ENCODE measurements at regions not wholly inside any gene's neighbourhood (a gene's known extent, or its start where the extent isn't known, plus 50 kb on each side); places are given as distances from the start of the nearest gene placed in this dataset.

DNA sequence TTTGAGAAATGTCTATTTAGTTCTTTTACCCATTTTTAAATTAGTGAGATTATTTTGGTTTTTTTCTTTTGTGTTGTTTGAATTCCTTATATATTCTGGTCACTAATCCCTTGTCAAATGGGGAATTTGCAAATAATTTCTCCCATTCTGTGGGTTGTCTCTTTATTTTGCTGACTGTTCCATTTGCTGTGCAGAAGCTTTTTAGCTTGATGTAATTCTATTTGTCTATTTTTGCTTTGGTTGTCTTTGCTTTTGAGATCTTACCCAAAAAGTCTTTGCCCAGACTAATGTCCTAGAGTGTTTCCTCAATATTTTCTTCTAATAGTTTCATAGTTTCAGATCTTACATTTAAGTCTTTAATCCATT, 472.9 kb downstream of the TBL1XR1 start:
- no peak for DNase-seq (ENCODE audit: low spot score)

DNA sequence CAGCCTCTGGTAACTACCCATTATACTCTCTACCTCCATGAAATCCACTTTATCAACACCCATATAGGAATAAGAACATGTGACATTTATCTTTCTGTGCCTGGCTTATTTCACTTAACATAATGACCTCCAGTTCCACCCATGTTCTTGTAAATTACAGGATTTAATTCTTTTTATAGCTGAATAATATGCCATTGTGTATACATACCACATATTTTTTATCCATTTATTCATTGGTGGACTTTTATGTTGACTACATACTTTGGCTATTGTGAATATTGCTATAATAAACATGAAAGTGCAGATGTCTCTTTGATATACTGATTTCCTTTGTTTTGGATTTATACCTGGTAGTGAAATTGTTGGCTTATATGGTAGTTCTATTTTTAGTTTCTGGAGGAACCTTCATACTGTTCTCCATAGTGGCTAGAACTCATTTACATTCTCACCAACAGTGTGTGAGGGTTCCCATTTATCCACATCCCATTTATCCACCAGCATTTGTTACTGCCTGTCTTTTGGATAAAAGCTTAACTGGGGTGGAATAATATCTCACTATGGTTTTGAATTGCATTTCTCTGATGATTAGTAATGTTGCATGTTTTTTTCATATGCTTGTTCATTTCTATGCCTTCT, 473.4 kb downstream of the TBL1XR1 start:
- DNase-seq (ENCODE audit: low spot score): no peak

GRCh38 chr3:176714034-176714433, 483.2 kb downstream of the TBL1XR1 start:
- no peak for DNase-seq (ENCODE audit: low spot score)

GRCh38 chr3:176712191-176712590, 485.1 kb downstream of the TBL1XR1 start:
- no peak for DNase-seq (ENCODE audit: low spot score)

DNA sequence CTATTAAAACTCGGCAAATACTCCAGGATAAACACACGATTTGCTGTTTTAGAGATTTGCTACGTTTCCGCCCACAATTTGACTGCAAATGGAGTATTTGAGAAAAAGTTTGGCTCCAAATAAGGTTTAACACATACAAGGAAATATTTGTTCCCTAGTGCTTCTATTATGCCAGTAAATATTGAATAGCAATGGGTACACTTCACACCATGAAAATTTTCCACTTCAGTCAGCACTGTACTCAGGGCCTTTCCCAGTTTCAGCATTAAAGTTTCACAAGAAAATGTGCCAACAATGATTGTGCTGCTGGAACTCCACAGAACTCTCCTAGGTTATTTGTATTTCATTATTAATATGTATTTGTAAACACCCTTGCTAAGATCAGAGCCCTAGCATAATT, 498.0 kb downstream of the TBL1XR1 start:
- DNase-seq (ENCODE audit: low spot score): no peak

GRCh38 chr3:176697284-176697889, 499.9 kb downstream of the TBL1XR1 start:
- no peak for DNase-seq (ENCODE audit: low spot score)

DNA sequence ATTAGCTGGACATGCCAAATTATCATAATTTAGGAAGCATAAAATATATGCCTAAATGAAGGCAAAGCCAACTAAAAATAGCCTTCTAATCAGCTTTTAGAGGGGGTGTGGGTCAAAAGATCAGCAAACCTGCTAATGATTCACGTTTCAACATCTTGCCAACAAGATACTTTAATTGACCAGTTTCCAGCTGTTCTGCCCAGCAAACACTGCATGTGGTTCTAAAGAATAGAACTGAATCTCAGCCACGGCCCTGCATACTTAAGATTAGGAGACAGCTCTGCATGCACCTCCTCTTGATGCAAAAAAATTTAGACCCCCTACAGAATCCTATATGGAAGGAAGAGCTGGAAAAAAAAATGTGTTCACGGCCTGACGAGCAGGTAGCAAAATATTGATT, 500.5 kb downstream of the TBL1XR1 start:
- DNase-seq (ENCODE audit: low spot score): no peak

GRCh38 chr3:176692966-176693785, 504.1 kb downstream of the TBL1XR1 start:
- no peak for DNase-seq (ENCODE audit: low spot score)

DNA sequence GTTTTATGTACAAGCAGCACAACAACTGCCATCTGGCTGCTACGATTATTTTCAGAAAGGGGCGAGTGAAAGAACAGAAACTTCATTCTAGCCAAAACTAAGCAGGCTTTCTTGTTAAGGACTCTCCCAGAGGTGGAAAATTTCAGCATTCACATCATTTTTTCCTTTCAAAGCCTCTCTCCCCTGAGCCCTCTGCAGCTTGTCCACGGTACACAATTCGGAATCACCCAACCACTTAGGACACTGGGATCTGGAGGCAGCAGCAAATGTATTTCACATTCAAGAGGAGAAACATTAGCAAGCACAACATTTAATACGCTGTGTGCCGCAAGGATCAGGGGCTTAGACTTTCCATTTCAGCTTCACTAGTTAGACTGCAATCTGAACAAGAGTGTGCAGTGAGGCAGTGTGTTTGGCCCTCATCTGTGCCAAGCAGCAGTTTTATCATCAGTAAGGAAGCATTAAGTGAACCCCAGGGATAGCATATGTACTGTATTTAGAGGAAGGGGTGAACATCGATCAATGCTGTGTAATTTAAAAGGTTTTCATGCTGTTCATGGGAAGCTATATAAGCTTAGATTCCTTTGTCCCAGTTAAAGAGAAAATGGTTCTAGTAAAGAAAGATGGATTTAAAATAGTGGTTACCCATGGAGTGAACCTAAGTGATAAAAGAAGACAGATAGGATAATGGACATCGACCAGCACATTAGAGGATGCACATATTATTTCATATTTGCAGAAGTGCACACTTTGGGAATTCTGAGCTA, 504.9 kb downstream of the TBL1XR1 start:
- no peak for DNase-seq (ENCODE audit: low spot score)

- no peak for DNase-seq (ENCODE audit: low spot score)
Observed at GRCh38 chr3:176690083-176690869, 507.0 kb downstream of the TBL1XR1 start.

DNA sequence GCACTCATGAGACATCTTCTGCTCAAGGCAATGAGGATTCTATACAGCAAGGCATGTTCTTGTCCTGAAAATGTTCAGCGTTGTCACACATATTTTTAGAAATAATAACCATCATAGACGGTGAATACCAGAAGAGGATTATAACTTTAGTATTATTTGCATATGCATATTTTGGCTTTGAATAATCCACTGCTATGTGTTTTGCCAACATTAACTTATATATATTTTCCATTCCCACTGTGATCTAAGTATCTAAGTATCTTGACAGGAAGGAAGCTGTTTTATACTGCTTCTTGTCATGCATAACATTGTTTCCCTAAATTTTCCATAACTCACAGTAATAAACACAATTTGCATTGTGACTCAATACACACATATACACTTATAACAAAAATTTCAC, 509.5 kb downstream of the TBL1XR1 start:
- no peak for DNase-seq (ENCODE audit: low spot score)

DNA sequence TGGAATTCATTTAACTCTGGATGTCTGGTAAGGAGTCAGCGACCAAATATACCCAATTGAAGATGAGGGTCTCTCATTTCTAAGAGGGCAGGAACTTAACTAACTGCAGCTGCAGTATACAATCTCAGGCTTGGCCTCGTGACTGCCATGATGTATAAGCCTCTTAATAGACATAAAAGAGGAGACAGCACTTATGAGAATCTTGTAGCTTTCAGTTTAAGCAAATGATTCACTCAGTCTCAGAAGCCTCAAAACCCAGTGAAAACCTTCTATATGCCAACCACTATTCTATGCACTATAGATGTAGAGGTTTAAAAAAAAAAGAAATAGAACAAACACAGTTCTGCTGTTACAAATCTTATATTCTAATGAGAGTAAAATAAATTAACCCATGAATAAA, 513.9 kb downstream of the TBL1XR1 start:
- no peak for DNase-seq (ENCODE audit: low spot score)

DNA sequence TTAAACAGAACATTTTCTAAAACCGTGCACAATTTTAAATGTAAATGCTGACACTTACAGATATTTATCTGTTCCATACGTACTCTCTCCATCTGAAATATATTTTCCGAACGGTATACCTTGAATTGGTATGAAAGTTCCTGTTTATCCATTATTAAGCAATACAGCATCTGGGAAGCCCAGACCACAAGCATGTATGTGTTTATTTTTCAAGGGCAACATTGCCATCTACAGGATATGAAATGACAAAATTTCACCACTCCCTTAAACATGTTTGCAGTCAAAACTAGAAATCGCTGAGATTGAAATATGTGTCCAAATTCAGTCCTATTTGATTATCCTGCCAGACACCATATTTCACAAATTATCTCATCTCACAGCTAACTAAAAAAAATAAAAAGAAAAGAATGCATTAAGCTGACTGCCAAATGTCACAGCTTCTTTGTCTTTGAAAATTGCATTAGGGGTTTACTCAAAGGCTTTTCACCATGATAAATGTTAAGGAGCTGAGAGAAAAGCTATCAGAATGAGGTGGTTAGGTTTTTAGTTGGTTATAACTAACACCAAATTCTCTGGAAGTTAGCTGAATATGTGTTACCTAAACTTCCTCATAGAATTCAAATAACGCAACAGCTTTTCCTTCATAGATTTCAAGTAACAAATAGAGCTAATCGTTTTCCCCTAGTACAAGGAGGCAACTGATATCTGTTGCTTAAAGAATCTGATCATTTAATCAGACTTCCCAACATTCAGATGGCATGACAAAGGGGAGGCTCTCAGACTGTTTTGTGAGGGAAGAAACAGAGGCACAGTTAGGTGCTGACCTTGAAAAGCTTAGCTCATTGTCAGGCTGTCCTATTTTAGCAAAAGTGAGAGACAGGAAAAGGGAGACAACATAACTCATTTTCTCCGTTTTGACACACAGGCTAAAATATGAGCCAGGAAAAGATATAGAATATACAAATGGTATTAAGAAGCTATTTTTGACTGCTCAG, 533.1 kb downstream of the TBL1XR1 start:
- peak; percentile 72 for DNase-seq (ENCODE audit: low spot score)

- no peak for DNase-seq (ENCODE audit: low spot score)
Observed at GRCh38 chr3:176663387-176663786, 533.9 kb downstream of the TBL1XR1 start.

DNA sequence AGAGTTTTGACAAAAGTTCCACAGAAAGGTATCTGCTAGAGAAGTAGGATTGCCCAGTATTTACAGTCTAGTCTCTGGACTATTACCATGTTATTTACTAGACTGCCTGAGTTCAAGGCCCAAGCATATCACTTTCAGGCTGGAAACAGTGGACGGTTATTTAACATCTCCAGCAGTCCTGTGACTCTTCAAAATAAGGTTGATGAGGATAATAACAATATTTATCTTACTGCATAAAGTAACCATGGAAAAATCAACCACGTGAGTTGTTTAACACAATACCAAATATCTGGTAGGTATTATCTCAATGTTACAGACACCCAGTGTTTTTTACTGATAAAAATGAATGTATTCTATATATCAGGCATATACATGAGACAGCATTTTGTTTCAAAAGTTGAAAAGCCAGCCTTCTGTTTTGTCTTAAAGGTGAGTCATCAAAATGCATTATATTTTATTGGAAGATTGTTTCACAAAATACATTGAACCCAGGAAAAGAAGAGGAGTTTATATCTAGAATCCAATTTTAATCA, 535.8 kb downstream of the TBL1XR1 start:
- no peak for DNase-seq (ENCODE audit: low spot score)

DNA sequence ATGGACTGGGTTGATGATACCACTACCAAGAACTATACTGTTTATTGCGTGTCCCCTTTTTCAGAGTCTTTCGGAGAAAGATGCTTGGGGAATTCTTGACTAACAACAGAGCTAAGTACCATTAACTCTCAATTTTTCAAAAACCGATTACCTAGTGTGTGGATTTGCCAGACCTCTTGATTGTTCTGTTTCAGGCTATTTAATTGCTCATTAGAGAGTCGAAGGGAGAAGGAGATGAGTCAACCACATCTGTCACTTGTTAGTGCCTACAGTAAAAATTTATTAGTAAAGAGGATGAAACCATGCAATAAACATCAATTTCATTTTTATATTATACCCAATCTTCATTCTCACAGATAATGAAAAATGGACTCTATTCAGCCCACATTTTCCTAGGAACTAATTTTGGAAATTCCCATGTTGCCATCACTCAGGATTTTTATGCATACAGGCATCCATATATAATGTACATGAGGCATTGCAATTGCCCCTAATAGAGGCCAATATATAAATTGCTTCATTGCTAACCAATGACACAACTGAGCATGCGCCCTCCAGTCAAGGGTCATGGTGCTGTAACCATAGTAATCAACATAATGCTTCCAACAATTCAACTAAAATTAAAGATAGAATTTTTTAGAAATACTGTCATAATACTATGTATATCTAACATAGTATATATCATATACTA, 541.7 kb downstream of the TBL1XR1 start:
- no peak for DNase-seq (ENCODE audit: low spot score)

- DNase-seq (ENCODE audit: low spot score): no peak
Observed at GRCh38 chr3:176651622-176652021, 545.7 kb downstream of the TBL1XR1 start.

DNA sequence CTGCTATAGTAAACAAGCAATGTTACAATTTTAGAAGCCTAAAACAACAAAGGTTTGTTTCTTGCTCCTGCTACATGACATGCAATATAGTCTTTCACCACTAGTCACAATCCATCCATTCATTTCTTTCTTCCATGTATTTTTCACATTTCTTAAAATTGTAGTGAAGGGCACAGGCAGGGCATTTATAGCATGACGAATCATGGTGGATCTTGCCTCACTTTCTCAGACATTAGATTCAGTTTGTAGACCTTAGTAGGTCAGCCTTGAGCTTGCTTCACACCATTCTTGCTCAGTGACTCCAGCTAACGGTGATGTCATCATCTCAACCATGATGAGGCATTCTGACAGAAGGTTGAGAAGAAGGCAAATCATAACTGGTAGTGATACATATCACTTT, 546.8 kb downstream of the TBL1XR1 start:
- DNase-seq (ENCODE audit: low spot score): no peak

DNA sequence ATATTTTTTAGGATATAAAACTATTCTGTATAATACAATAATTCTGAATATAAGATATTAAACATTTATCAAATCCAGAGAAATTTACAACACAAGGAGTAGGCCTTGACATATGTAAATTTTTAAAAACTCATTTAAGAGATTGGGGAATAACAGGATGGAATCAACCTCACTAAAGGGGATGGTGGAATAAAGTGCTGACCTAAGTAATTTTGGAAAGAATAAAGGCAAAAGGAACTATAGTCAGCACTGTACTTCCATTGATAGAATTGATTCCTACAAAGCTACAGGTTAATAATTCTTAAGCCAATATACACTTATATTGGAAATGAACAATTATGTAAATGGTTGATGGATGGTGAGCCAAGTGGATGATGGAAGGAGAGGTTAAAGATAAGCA, 549.3 kb downstream of the TBL1XR1 start:
- no peak for DNase-seq (ENCODE audit: low spot score)

Data from umbilical cord (tissue), 1 donor.